ENCODE measurements at regions not wholly inside any gene's neighbourhood (a gene's known extent, or its start where the extent isn't known, plus 50 kb on each side); places are given as distances from the start of the nearest gene placed in this dataset.

GRCh38 chr9:28960602-28961001 is 1387.3 kb upstream of the C9orf72 start:
- Mint-ChIP-seq H3K27me3 (ENCODE audit: insufficient read depth, unreplicated experiment) (no peaks in the 10 kb centered on the region), H3K27ac (ENCODE audit: unreplicated experiment) (no peak overlapping the region), H3K36me3 (ENCODE audit: insufficient read depth, unreplicated experiment) (no peaks in the 10 kb centered on the region), H3K9me3 (ENCODE audit: unreplicated experiment) (no peaks in the 10 kb centered on the region), H3K4me3 (ENCODE audit: unreplicated experiment) (no peak overlapping the region), H3K4me1 (ENCODE audit: low read depth, unreplicated experiment) (no peaks in the 10 kb centered on the region)
- ChIA-PET POLR2A (no interaction called here), CTCF (no interaction called here)
- Histone ChIP-seq H3K4me1 (no peaks in the 10 kb centered on the region), H3K27me3 (replicated peaks; ENCODE audit: control insufficient read depth, insufficient read depth, low read length) (no peaks in the 10 kb centered on the region), H3K4me3 (ENCODE audit: low read depth, low read length) (no peak overlapping the region), H3K36me3 (ENCODE audit: control insufficient read depth, insufficient read depth, low read length) (no peaks in the 10 kb centered on the region), H3K9me3 (no peaks in the 10 kb centered on the region)
- no TSS peak for BruUV-seq (replicated peaks)
- intact Hi-C loops (cut with micrococcal nuclease; ENCODE audit: unreplicated experiment): no loop called here
- no peak for DNase-seq
- TF ChIP-seq CTCF (IDR thresholded peaks at IDR 0.05; ENCODE audit: insufficient read depth in 1 of 2, low read depth in 1 of 2, low read length in 1 of 2, severe bottlenecking in 1 of 2, unreplicated experiment in 1 of 2): no peak

GRCh38 chr9:28961623-28962022 is 1388.3 kb upstream of the C9orf72 start:
- intact Hi-C loops (cut with micrococcal nuclease; ENCODE audit: unreplicated experiment): no loop called here
- no peaks in the 10 kb centered on the region for H3K9me3 ChIP-seq
- Mint-ChIP-seq H3K9me3 (ENCODE audit: unreplicated experiment) (no peaks in the 10 kb centered on the region), H3K4me3 (ENCODE audit: unreplicated experiment) (no peak overlapping the region), H3K27me3 (ENCODE audit: insufficient read depth, unreplicated experiment) (no peaks in the 10 kb centered on the region), H3K36me3 (ENCODE audit: insufficient read depth, unreplicated experiment) (no peaks in the 10 kb centered on the region), H3K27ac (ENCODE audit: unreplicated experiment) (no peak overlapping the region), H3K4me1 (ENCODE audit: low read depth, unreplicated experiment) (no peaks in the 10 kb centered on the region)
- POLR2A ChIA-PET: no interaction called here
- no TSS peak for BruUV-seq (replicated peaks)
- TF ChIP-seq CTCF (IDR thresholded peaks at IDR 0.05; ENCODE audit: insufficient read depth in 1 of 2, low read depth in 1 of 2, low read length in 1 of 2, severe bottlenecking in 1 of 2, unreplicated experiment in 1 of 2): no peak
- CTCF ChIA-PET: no interaction called here
- H3K4me1 ChIP-seq: no peaks in the 10 kb centered on the region
- H3K4me3 ChIP-seq (ENCODE audit: low read depth, low read length): no peak overlapping the region
- H3K36me3 ChIP-seq (ENCODE audit: control insufficient read depth, insufficient read depth, low read length): no peaks in the 10 kb centered on the region
- no peak for DNase-seq
- H3K27me3 ChIP-seq (replicated peaks; ENCODE audit: control insufficient read depth, insufficient read depth, low read length): no peaks in the 10 kb centered on the region

DNA sequence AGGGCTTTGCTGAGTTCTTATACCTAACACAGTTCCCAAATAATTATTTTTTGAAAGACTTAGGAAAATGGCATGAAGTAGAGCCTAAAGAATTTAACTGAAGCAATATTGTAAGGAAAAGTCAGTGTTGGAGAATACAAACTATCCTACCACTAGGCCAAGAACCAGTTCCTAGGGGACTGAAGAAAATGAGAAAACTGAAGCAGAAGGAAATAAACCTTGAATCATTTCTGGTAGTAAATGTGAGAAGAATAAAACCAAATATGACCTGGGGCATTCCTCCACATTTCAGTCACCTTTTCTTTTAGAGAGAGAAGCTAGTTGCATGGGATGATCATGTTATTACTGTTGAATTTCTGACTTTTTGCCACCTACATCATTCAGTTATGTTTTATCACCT is 1393.9 kb upstream of the C9orf72 start:
- CTCF ChIA-PET: no interaction called here
- Mint-ChIP-seq H3K9me3 (ENCODE audit: unreplicated experiment) (no peaks in the 10 kb centered on the region), H3K27me3 (ENCODE audit: insufficient read depth, unreplicated experiment) (no peaks in the 10 kb centered on the region), H3K4me3 (ENCODE audit: unreplicated experiment) (no peak overlapping the region), H3K4me1 (ENCODE audit: low read depth, unreplicated experiment) (no peaks in the 10 kb centered on the region), H3K27ac (ENCODE audit: unreplicated experiment) (no peak overlapping the region), H3K36me3 (ENCODE audit: insufficient read depth, unreplicated experiment) (no peaks in the 10 kb centered on the region)
- Histone ChIP-seq H3K36me3 (ENCODE audit: control insufficient read depth, insufficient read depth, low read length) (no peaks in the 10 kb centered on the region), H3K4me3 (ENCODE audit: low read depth, low read length) (no peak overlapping the region), H3K4me1 (no peaks in the 10 kb centered on the region), H3K27me3 (replicated peaks; ENCODE audit: control insufficient read depth, insufficient read depth, low read length) (no peaks in the 10 kb centered on the region), H3K9me3 (no peaks in the 10 kb centered on the region)
- no peak for DNase-seq
- no peak for TF ChIP-seq CTCF (IDR thresholded peaks at IDR 0.05; ENCODE audit: insufficient read depth in 1 of 2, low read depth in 1 of 2, low read length in 1 of 2, severe bottlenecking in 1 of 2, unreplicated experiment in 1 of 2)
- intact Hi-C loops (cut with micrococcal nuclease; ENCODE audit: unreplicated experiment): no loop called here
- POLR2A ChIA-PET: no interaction called here
- no TSS peak for BruUV-seq (replicated peaks)
